ENCODE measurements at regions not wholly inside any gene's neighbourhood (a gene's known extent, or its start where the extent isn't known, plus 50 kb on each side); places are given as distances from the start of the nearest gene placed in this dataset.

- TF ChIP-seq POLR2A (IDR thresholded peaks at IDR 0.05; ENCODE audit: control extremely low read depth in 1 of 2, low read depth in 2 of 2, low read length in 2 of 2) (no peak), JUND (IDR thresholded peaks at IDR 0.05; ENCODE audit: low read length) (no peak), RNF2 (IDR thresholded peaks at IDR 0.05; ENCODE audit: borderline replicate concordance, low read depth, low read length, missing control alignments, poor library complexity, severe bottlenecking) (no peak), POLR2AphosphoS5 (IDR thresholded peaks at IDR 0.05; ENCODE audit: low read depth, low read length) (no peak), CTCF (IDR thresholded peaks at IDR 0.05; ENCODE audit: control extremely low read depth in 1 of 3, insufficient read depth in 1 of 3, low read depth in 1 of 3, low read length in 3 of 3) (no peak), CHD7 (IDR thresholded peaks at IDR 0.05; ENCODE audit: insufficient replicate concordance, low read length) (no peak), SIRT6 (IDR thresholded peaks at IDR 0.05; ENCODE audit: low read length) (no peak), RAD21 (IDR thresholded peaks at IDR 0.05 in 1 of 2, conservative IDR thresholded peaks at IDR 0.05 in 1 of 2; ENCODE audit: low read depth in 2 of 2, low read length in 2 of 2) (no peak), HDAC2 (IDR thresholded peaks at IDR 0.05; ENCODE audit: borderline replicate concordance in 1 of 2, low read depth in 2 of 2, low read length in 2 of 2) (no peak), YY1 (IDR thresholded peaks at IDR 0.05; ENCODE audit: low read depth, low read length) (no peak), TEAD4 (IDR thresholded peaks at IDR 0.05; ENCODE audit: low read depth, low read length) (no peak), MAX (IDR thresholded peaks at IDR 0.05) (no peak), KDM5A (IDR thresholded peaks at IDR 0.05; ENCODE audit: low read length) (no peak), SP1 (IDR thresholded peaks at IDR 0.05; ENCODE audit: low read depth, low read length) (no peak)
These were observed 618.9 kb downstream of the HACE1 start for GRCh38 chr6:104240865-104241264.

Measured in H1 (cell line).